ENCODE measurements at regions not wholly inside any gene's neighbourhood (a gene's known extent, or its start where the extent isn't known, plus 50 kb on each side); places are given as distances from the start of the nearest gene placed in this dataset.

- no peak for TF ChIP-seq CTCF (IDR thresholded peaks at IDR 0.05 in 2 of 3, conservative IDR thresholded peaks at IDR 0.05 in 1 of 3; ENCODE audit: control insufficient read depth in 2 of 3, extremely low read depth in 1 of 3, insufficient read depth in 1 of 3, low read depth in 3 of 3, low read length in 3 of 3)
- TF ChIP-seq ATF7 (IDR thresholded peaks at IDR 0.05; ENCODE audit: low read depth): no peak
- no peak for TF ChIP-seq POLR2A (IDR thresholded peaks at IDR 0.05; ENCODE audit: low read depth, low read length)
- TF ChIP-seq USF2 (IDR thresholded peaks at IDR 0.05; ENCODE audit: borderline replicate concordance, low read depth, low read length): no peak
- TF ChIP-seq CBFB (IDR thresholded peaks at IDR 0.05; ENCODE audit: low read depth): no peak
Observed at GRCh38 chr3:174441588-174442301, 417.4 kb upstream of the NAALADL2 start.
